ENCODE measurements at regions not wholly inside any gene's neighbourhood (a gene's known extent, or its start where the extent isn't known, plus 50 kb on each side); places are given as distances from the start of the nearest gene placed in this dataset.

DNA sequence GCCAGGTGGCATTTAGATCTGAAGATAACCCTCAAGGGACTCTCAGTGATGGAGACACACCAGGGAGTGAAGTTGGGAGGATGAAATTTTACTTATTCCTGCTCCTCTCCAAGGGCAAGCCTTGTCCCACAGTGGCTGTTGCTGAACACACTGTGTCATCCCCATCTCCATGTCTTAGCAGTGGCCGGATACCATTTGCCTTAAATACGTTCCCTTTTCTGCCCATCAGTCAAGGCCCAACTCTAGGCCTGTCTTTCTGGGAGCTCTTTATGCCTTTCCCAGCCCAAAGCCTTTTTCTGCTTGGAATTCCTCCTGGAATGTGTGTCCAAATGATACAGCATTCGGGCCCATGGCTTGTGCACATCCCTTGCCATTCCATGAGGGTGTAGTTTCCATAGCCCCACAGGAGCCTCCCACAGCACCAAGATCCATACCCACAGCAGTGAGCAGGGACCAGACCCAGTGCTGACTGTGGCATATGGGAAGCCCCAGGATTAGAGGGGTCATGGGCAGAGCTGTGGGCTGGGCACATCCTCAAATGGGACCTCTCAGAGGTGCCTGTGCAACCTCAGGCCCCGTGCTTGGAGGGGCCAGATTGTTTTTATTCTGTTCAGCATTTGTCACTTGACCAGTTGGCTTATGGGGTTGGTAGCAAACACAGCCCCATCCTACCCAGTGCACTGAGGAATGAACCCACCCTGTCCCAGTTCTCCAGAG is 63.7 kb upstream of the PRR23C start:
- TF ChIP-seq POLR2A (IDR thresholded peaks at IDR 0.05; ENCODE audit: low read depth, low read length), result no peak
- no peak for TF ChIP-seq POLR2AphosphoS5 (IDR thresholded peaks at IDR 0.05; ENCODE audit: low read depth, low read length)

Measured in GM12892 (cell line).